ENCODE measurements at regions not wholly inside any gene's neighbourhood (a gene's known extent, or its start where the extent isn't known, plus 50 kb on each side); places are given as distances from the start of the nearest gene placed in this dataset.

- no peak for ATAC-seq (ENCODE audit: low read depth)
- WGBS (ENCODE audit: insufficient coverage), result no CpG with 5 or more reads among the region's 2 CpGs
- Histone ChIP-seq H3K9me3 (ENCODE audit: control extremely low read depth in 1 of 3, control insufficient read depth in 2 of 3, insufficient read depth in 1 of 3, low read length in 2 of 3) (no peaks in the 10 kb centered on the region), H3K79me2 (ENCODE audit: control insufficient read depth, insufficient read depth, low read length) (no peaks in the 10 kb centered on the region), H3K9ac (ENCODE audit: low read length) (no peak overlapping the region), H3K4me1 (ENCODE audit: control insufficient read depth in 2 of 2, insufficient read depth in 2 of 2, low read length in 2 of 2) (no peaks in the 10 kb centered on the region), H3K36me3 (replicated peaks in 1 of 2; ENCODE audit: control extremely low read depth in 1 of 2, control insufficient read depth in 1 of 2, extremely low read depth in 1 of 2, insufficient read depth in 2 of 2, low read length in 1 of 2) (no peaks in the 10 kb centered on the region), H2AFZ (ENCODE audit: insufficient read depth, low read depth, low read length, poor library complexity, severe bottlenecking) (no peak overlapping the region), H4K20me1 (ENCODE audit: control insufficient read depth, insufficient read depth, low read length, poor library complexity, severe bottlenecking) (no peaks in the 10 kb centered on the region), H3K4me2 (replicated peaks; ENCODE audit: low read depth, low read length, poor library complexity, severe bottlenecking) (no peak overlapping the region), H3K27me3 (replicated peaks in 1 of 4; ENCODE audit: control extremely low read depth in 1 of 4, control insufficient read depth in 3 of 4, insufficient read depth in 4 of 4, low read length in 3 of 4) (no peaks in the 10 kb centered on the region), H3K27ac (ENCODE audit: low read length in 2 of 2) (no peak overlapping the region), H3K4me3 (ENCODE audit: control extremely low read depth in 1 of 5, extremely low read depth in 1 of 5, insufficient read depth in 1 of 5, low read depth in 2 of 5, low read length in 4 of 5) (no peak overlapping the region)
- no peak for DNase-seq
- no peak overlapping the region for H3K27ac Mint-ChIP-seq
- no peaks in the 10 kb centered on the region for H3K4me1 Mint-ChIP-seq
- no peak overlapping the region for H3K4me3 Mint-ChIP-seq
- CTCF ChIA-PET, result no interaction called here
- TF ChIP-seq EZH2 (IDR thresholded peaks at IDR 0.05; ENCODE audit: borderline replicate concordance, insufficient read depth, low read depth, low read length, poor library complexity, severe bottlenecking) (no peak), CTCF (IDR thresholded peaks at IDR 0.05) (no peak)
- POLR2A ChIA-PET, result no interaction called here
- peaks cover 10% of the 10 kb centered on the region for H3K27me3 Mint-ChIP-seq
- intact Hi-C loops (cut with micrococcal nuclease), result no loop called here
- H3K9me3 Mint-ChIP-seq (ENCODE audit: insufficient read depth), result peaks cover 4% of the 10 kb centered on the region
These were observed 100.3 kb upstream of the NCKAP5 start for GRCh38 chr2:133668547-133668946.

GRCh38 chr2:133673305-133673905 lies 105.1 kb upstream of the NCKAP5 start:
- Mint-ChIP-seq H3K27ac (no peak overlapping the region), H3K9me3 (ENCODE audit: insufficient read depth) (no peaks in the 10 kb centered on the region), H3K27me3 (peaks cover 23% of the 10 kb centered on the region), H3K4me1 (no peaks in the 10 kb centered on the region), H3K4me3 (no peak overlapping the region)
- DNase-seq (no peak), ATAC-seq (ENCODE audit: low read depth) (no peak)
- Histone ChIP-seq H4K20me1 (ENCODE audit: control insufficient read depth, insufficient read depth, low read length, poor library complexity, severe bottlenecking) (no peaks in the 10 kb centered on the region), H3K27me3 (replicated peaks in 1 of 4; ENCODE audit: control extremely low read depth in 1 of 4, control insufficient read depth in 3 of 4, insufficient read depth in 4 of 4, low read length in 3 of 4) (no peaks in the 10 kb centered on the region), H3K36me3 (replicated peaks in 1 of 2; ENCODE audit: control extremely low read depth in 1 of 2, control insufficient read depth in 1 of 2, extremely low read depth in 1 of 2, insufficient read depth in 2 of 2, low read length in 1 of 2) (no peaks in the 10 kb centered on the region), H3K79me2 (ENCODE audit: control insufficient read depth, insufficient read depth, low read length) (no peaks in the 10 kb centered on the region), H2AFZ (ENCODE audit: insufficient read depth, low read depth, low read length, poor library complexity, severe bottlenecking) (no peak overlapping the region), H3K9ac (ENCODE audit: low read length) (no peak overlapping the region), H3K4me3 (ENCODE audit: control extremely low read depth in 1 of 5, extremely low read depth in 1 of 5, insufficient read depth in 1 of 5, low read depth in 2 of 5, low read length in 4 of 5) (no peak overlapping the region), H3K4me1 (ENCODE audit: control insufficient read depth in 2 of 2, insufficient read depth in 2 of 2, low read length in 2 of 2) (no peaks in the 10 kb centered on the region), H3K9me3 (ENCODE audit: control extremely low read depth in 1 of 3, control insufficient read depth in 2 of 3, insufficient read depth in 1 of 3, low read length in 2 of 3) (no peaks in the 10 kb centered on the region), H3K27ac (ENCODE audit: low read length in 2 of 2) (no peak overlapping the region), H3K4me2 (replicated peaks; ENCODE audit: low read depth, low read length, poor library complexity, severe bottlenecking) (no peak overlapping the region)
- ChIA-PET POLR2A (no interaction called here), CTCF (no interaction called here)
- no peak for TF ChIP-seq CTCF (IDR thresholded peaks at IDR 0.05)
- no peak for TF ChIP-seq EZH2 (IDR thresholded peaks at IDR 0.05; ENCODE audit: borderline replicate concordance, insufficient read depth, low read depth, low read length, poor library complexity, severe bottlenecking)
- intact Hi-C loops (cut with micrococcal nuclease), result no loop called here
- 82% methylated on average over 4 of the region's 6 CpGs for WGBS (ENCODE audit: insufficient coverage)
